ENCODE measurements at regions not wholly inside any gene's neighbourhood (a gene's known extent, or its start where the extent isn't known, plus 50 kb on each side); places are given as distances from the start of the nearest gene placed in this dataset.

DNA sequence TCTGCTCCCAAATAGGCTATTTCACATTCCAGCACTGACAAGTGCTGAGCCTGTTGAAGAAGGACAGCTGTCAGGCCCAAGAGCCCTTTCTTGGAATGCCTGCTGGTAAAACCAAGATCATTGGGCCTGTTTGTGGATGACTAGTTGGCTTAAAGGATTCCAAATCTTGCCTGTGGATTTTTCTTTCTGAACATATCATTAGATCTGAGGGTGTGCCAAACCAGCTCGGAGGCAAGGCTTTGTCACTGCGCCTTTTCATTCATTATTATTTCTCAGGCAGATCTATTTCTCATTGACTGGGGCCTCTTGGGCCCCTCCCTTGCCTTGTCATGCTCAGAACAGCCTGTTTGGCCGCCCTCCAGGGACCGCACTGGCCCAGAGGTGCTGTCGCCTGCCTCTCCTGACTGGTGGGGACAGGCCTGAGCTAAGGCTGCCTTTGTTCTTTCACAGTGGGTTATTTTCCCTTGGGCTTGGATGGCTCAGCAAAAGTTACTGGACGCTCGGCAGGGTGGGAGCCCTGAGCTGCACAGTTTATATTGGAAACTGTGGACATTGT lies 222.7 kb upstream of the SESN3 start:
- no peak overlapping the region for H3K4me3 ChIP-seq (ENCODE audit: low read depth in 2 of 2, low read length in 1 of 2)
- DNase-seq: no peak
- TF ChIP-seq TEAD4 (IDR thresholded peaks at IDR 0.05; ENCODE audit: borderline replicate concordance, insufficient read depth): no peak
- no peak for TF ChIP-seq NRF1 (IDR thresholded peaks at IDR 0.05; ENCODE audit: low read depth, low read length)
- no peak for TF ChIP-seq JUND (IDR thresholded peaks at IDR 0.05)
- no peak for TF ChIP-seq RFX5 (IDR thresholded peaks at IDR 0.05; ENCODE audit: low read length)
- no peak for TF ChIP-seq EZH2phosphoT487 (IDR thresholded peaks at IDR 0.05; ENCODE audit: borderline replicate concordance, low read depth)
- TF ChIP-seq RCOR1 (IDR thresholded peaks at IDR 0.05; ENCODE audit: low read length): no peak
- no peak for TF ChIP-seq SIN3A (IDR thresholded peaks at IDR 0.05; ENCODE audit: borderline replicate concordance, low read depth, low read length)
- no peak for TF ChIP-seq RAD21 (IDR thresholded peaks at IDR 0.05; ENCODE audit: low read length)
- TF ChIP-seq, protein P1, sequence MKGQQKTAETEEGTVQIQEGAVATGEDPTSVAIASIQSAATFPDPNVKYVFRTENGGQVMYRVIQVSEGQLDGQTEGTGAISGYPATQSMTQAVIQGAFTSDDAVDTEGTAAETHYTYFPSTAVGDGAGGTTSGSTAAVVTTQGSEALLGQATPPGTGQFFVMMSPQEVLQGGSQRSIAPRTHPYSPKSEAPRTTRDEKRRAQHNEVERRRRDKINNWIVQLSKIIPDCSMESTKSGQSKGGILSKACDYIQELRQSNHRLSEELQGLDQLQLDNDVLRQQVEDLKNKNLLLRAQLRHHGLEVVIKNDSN (IDR thresholded peaks at IDR 0.05; ENCODE audit: borderline replicate concordance, low read depth): no peak
- TF ChIP-seq, protein P2, sequence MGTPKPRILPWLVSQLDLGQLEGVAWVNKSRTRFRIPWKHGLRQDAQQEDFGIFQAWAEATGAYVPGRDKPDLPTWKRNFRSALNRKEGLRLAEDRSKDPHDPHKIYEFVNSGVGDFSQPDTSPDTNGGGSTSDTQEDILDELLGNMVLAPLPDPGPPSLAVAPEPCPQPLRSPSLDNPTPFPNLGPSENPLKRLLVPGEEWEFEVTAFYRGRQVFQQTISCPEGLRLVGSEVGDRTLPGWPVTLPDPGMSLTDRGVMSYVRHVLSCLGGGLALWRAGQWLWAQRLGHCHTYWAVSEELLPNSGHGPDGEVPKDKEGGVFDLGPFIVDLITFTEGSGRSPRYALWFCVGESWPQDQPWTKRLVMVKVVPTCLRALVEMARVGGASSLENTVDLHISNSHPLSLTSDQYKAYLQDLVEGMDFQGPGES (IDR thresholded peaks at IDR 0.05; ENCODE audit: low read depth, low read length): no peak
- no peak for TF ChIP-seq RXRA (IDR thresholded peaks at IDR 0.05; ENCODE audit: borderline replicate concordance, low read depth)
- TF ChIP-seq FOSL2 (IDR thresholded peaks at IDR 0.05; ENCODE audit: borderline replicate concordance, low read depth): no peak
- no peak for TF ChIP-seq TAF1 (IDR thresholded peaks at IDR 0.05; ENCODE audit: borderline replicate concordance, low read depth, low read length)
- TF ChIP-seq, protein P3, sequence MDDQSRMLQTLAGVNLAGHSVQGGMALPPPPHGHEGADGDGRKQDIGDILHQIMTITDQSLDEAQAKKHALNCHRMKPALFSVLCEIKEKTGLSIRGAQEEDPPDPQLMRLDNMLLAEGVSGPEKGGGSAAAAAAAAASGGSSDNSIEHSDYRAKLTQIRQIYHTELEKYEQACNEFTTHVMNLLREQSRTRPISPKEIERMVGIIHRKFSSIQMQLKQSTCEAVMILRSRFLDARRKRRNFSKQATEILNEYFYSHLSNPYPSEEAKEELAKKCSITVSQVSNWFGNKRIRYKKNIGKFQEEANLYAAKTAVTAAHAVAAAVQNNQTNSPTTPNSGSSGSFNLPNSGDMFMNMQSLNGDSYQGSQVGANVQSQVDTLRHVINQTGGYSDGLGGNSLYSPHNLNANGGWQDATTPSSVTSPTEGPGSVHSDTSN (IDR thresholded peaks at IDR 0.05): no peak
- TF ChIP-seq MEF2A (IDR thresholded peaks at IDR 0.05; ENCODE audit: borderline replicate concordance, low read depth): no peak
- TF ChIP-seq CHD2 (IDR thresholded peaks at IDR 0.05; ENCODE audit: low read length, partially characterized antibody): no peak
- ChIA-PET POLR2A (no interaction called here), CTCF (no interaction called here)
- H3K79me2 ChIP-seq (ENCODE audit: insufficient read depth): no peaks in the 10 kb centered on the region
- no peaks in the 10 kb centered on the region; a peak in 1 of 4 replicates for H3K4me1 ChIP-seq (ENCODE audit: control insufficient read depth in 1 of 2, insufficient read depth in 2 of 2, low read depth in 1 of 2, low read length in 1 of 2)
- no peak overlapping the region for H3K4me2 ChIP-seq
- no peak overlapping the region for H2AFZ ChIP-seq (ENCODE audit: low read depth)
- WGBS (ENCODE audit: low lambda C conversion rate): 42% methylated on average over 7 of the region's 7 CpGs
- H3K27me3 ChIP-seq (ENCODE audit: insufficient read depth): no peaks in the 10 kb centered on the region
- no peak overlapping the region for H3K9ac ChIP-seq
- no peaks in the 10 kb centered on the region for H3K36me3 ChIP-seq (replicated peaks in 1 of 2; ENCODE audit: control insufficient read depth in 1 of 2, insufficient read depth in 2 of 2, low read length in 1 of 2)
- H3F3A ChIP-seq (replicated peaks; ENCODE audit: insufficient read depth): no peaks in the 10 kb centered on the region
- H3K9me3 ChIP-seq: no peaks in the 10 kb centered on the region
- no peaks in the 10 kb centered on the region for H4K20me1 ChIP-seq (ENCODE audit: insufficient read depth)
- H3K9me2 ChIP-seq: no peaks in the 10 kb centered on the region
- H3K27ac ChIP-seq (ENCODE audit: low read depth in 2 of 2, low read length in 1 of 2): no peak overlapping the region

DNA sequence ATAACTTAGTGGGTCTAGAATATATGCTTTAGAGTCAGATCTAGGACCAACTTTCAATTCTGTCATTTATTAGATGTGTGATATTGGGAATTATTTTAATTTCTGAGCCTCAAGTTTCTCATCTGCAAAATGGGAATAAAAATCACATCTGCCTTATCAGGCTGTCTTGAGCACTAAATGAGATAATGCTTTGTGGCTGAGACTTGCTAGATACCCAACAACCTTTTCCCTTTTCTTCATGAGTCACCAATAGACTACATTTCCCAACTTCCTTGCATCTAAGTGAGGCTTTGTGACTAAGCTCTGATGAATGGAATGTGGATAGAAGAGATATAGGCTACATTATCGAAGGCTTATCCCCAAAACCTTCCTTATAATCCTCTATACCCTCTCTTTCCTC lies 220.7 kb upstream of the SESN3 start:
- TF ChIP-seq, protein P4, sequence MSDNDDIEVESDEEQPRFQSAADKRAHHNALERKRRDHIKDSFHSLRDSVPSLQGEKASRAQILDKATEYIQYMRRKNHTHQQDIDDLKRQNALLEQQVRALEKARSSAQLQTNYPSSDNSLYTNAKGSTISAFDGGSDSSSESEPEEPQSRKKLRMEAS (IDR thresholded peaks at IDR 0.05; ENCODE audit: low read depth): no peak
- TF ChIP-seq TCF12 (IDR thresholded peaks at IDR 0.05) (no peak), SIN3A (IDR thresholded peaks at IDR 0.05; ENCODE audit: borderline replicate concordance, low read depth, low read length) (no peak), RAD21 (IDR thresholded peaks at IDR 0.05; ENCODE audit: low read length) (no peak)
- TF ChIP-seq, protein P1 (IDR thresholded peaks at IDR 0.05; ENCODE audit: borderline replicate concordance, low read depth): no peak
- H3K4me1 ChIP-seq (ENCODE audit: control insufficient read depth in 1 of 2, insufficient read depth in 2 of 2, low read depth in 1 of 2, low read length in 1 of 2): no peaks in the 10 kb centered on the region; a peak in 1 of 4 replicates
- no peaks in the 10 kb centered on the region for H3K79me2 ChIP-seq (ENCODE audit: insufficient read depth)
- no peak overlapping the region for H3K4me3 ChIP-seq (ENCODE audit: low read depth in 2 of 2, low read length in 1 of 2)
- POLR2A ChIA-PET: no interaction called here
- H3K9me2 ChIP-seq: no peaks in the 10 kb centered on the region
- no peak overlapping the region for H3K9ac ChIP-seq
- H2AFZ ChIP-seq (ENCODE audit: low read depth): no peak overlapping the region
- H3K36me3 ChIP-seq (replicated peaks in 1 of 2; ENCODE audit: control insufficient read depth in 1 of 2, insufficient read depth in 2 of 2, low read length in 1 of 2): no peaks in the 10 kb centered on the region
- no peaks in the 10 kb centered on the region for H3F3A ChIP-seq (replicated peaks; ENCODE audit: insufficient read depth)
- H3K27ac ChIP-seq (ENCODE audit: low read depth in 2 of 2, low read length in 1 of 2): no peak overlapping the region
- no peaks in the 10 kb centered on the region for H3K27me3 ChIP-seq (ENCODE audit: insufficient read depth)
- H4K20me1 ChIP-seq (ENCODE audit: insufficient read depth): no peaks in the 10 kb centered on the region
- CTCF ChIA-PET: no interaction called here
- no peak for DNase-seq
- H3K4me2 ChIP-seq: no peak overlapping the region
- 10% methylated on average over 1 of the region's 1 CpG for WGBS (ENCODE audit: low lambda C conversion rate)
- no peaks in the 10 kb centered on the region for H3K9me3 ChIP-seq
